HCT116 (cell line): ENCODE measurements at regions not wholly inside any gene's neighbourhood (a gene's known extent, or its start where the extent isn't known, plus 50 kb on each side); places are given as distances from the start of the nearest gene placed in this dataset.

Experiments used
- CTCF ChIP-seq, 3 experiments: fragments of 200-600 bp in 1 of 3; sonication (generic) in 1 of 3; IDR thresholded peaks in 2 of 3; conservative IDR thresholded peaks in 1 of 3; 2 replicates each; pipeline ENCODE4 v1.5.1; 2012 to 2017; ENCODE audit warnings: low read depth in 2 of 3, low read length in 2 of 3, antibody characterized with exemption in 1 of 3, borderline replicate concordance in 1 of 3, control low read depth in 1 of 3, mild to moderate bottlenecking in 1 of 3, mixed read lengths in 1 of 3, mixed run types in 1 of 3, moderate library complexity in 1 of 3; ENCODE audit not compliant: insufficient read depth in 1 of 3
- EZH2phosphoT487 ChIP-seq: fragments of 200-600 bp; IDR thresholded peaks from 2 replicates; pipeline ENCODE4 v1.6.1; 2018; ENCODE audit warnings: antibody characterized with exemption, borderline replicate concordance
- POLR2A ChIP-seq: IDR thresholded peaks from 2 replicates; pipeline ENCODE4 v1.7.0; 2011; ENCODE audit warnings: borderline replicate concordance; ENCODE audit not compliant: insufficient read depth, insufficient read length; ENCODE audit errors: extremely low read depth
- POLR2AphosphoS5 ChIP-seq: IDR thresholded peaks from 2 replicates; pipeline ENCODE4 v1.6.1; 2011; ENCODE audit warnings: mild to moderate bottlenecking, low read depth, low read length, moderate library complexity
- RAD21 ChIP-seq: IDR thresholded peaks from 2 replicates; pipeline ENCODE4 v1.6.1; 2012; ENCODE audit warnings: low read depth, mild to moderate bottlenecking
- ZBTB33 ChIP-seq: IDR thresholded peaks from 2 replicates; pipeline ENCODE4 v1.6.1; 2011; ENCODE audit warnings: mild to moderate bottlenecking, low read length, moderate library complexity; ENCODE audit not compliant: insufficient replicate concordance; ENCODE audit errors: extremely low read depth

GRCh38 chr18:37617623-37618022 is 52.0 kb upstream of the CELF4 start:
- TF ChIP-seq RAD21 (no peak), POLR2A (no peak), POLR2AphosphoS5 (no peak), CTCF (IDR thresholded peaks at IDR 0.05 in 2 of 3, conservative IDR thresholded peaks at IDR 0.05 in 1 of 3; ENCODE audit: borderline replicate concordance in 1 of 3, insufficient read depth in 1 of 3, low read depth in 2 of 3, low read length in 2 of 3) (no peak), ZBTB33 (no peak), EZH2phosphoT487 (no peak)
